Nephron progenitor cell (in vitro differentiated cells): ENCODE measurements at regions not wholly inside any gene's neighbourhood (a gene's known extent, or its start where the extent isn't known, plus 50 kb on each side); places are given as distances from the start of the nearest gene placed in this dataset.
"Not testable (repeated sequence)": the region's sequence is repeated elsewhere in the genome, so short reads cannot be mapped to it uniquely, and the experiment has no call there.

ENCODE experiments used
- DNase-seq: peaks from one replicate; pipeline ENCODE4 v3.0.0; 2021
- H3K27ac Mint-ChIP-seq: 2 replicates; pipeline ENCODE4 v1.8.0; 2021; ENCODE audit warnings: mild to moderate bottlenecking, moderate library complexity, mixed read lengths
- H3K27me3 Mint-ChIP-seq: 2 replicates; pipeline ENCODE4 v1.8.0; 2021; ENCODE audit warnings: mild to moderate bottlenecking, low read depth, mixed read lengths; ENCODE audit not compliant: poor library complexity
- H3K36me3 Mint-ChIP-seq: 2 replicates; pipeline ENCODE4 v1.8.0; 2021; ENCODE audit warnings: low read depth, mixed read lengths
- H3K4me1 Mint-ChIP-seq: 2 replicates; pipeline ENCODE4 v1.8.0; 2021; ENCODE audit warnings: mixed read lengths
- H3K4me3 Mint-ChIP-seq: 2 replicates; pipeline ENCODE4 v1.8.0; 2021; ENCODE audit warnings: mild to moderate bottlenecking, moderate library complexity, mixed read lengths
- H3K9me3 Mint-ChIP-seq: 2 replicates; pipeline ENCODE4 v1.8.0; 2021; ENCODE audit warnings: mild to moderate bottlenecking, moderate library complexity, mixed read lengths
- TF ChIP-seq, protein P1 (sequence below): fragments of 200-600 bp; sonication (generic); IDR thresholded peaks from 2 replicates; pipeline ENCODE4 v1.5.0; 2021; ENCODE audit warnings: antibody characterized with exemption

DNA sequence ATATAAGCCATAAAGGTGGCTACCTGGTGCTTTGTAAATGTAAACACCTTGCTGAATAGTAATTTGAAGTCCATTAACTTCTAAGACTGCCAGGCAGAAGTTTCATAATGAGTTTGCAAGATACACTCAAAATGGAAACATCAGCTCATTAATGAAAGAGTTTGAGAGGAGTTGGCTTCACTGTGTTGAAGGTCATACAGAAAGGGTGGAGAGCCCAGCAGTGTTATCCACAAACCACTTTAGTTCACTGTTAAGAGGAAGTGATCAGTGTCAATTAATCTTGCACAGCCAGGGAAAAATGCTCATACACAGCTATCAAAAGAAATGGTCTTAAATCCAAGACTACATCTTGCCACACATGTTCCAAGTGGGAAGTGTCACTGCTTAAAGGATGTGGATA, 689.4 kb downstream of the JRKL start:
- H3K4me1 Mint-ChIP-seq = no peaks in the 10 kb centered on the region
- DNase-seq = no peak
- peaks cover 6% of the 10 kb centered on the region for H3K9me3 Mint-ChIP-seq
- no peak overlapping the region for H3K27ac Mint-ChIP-seq
- no peak overlapping the region for H3K4me3 Mint-ChIP-seq
- TF ChIP-seq, protein P1, sequence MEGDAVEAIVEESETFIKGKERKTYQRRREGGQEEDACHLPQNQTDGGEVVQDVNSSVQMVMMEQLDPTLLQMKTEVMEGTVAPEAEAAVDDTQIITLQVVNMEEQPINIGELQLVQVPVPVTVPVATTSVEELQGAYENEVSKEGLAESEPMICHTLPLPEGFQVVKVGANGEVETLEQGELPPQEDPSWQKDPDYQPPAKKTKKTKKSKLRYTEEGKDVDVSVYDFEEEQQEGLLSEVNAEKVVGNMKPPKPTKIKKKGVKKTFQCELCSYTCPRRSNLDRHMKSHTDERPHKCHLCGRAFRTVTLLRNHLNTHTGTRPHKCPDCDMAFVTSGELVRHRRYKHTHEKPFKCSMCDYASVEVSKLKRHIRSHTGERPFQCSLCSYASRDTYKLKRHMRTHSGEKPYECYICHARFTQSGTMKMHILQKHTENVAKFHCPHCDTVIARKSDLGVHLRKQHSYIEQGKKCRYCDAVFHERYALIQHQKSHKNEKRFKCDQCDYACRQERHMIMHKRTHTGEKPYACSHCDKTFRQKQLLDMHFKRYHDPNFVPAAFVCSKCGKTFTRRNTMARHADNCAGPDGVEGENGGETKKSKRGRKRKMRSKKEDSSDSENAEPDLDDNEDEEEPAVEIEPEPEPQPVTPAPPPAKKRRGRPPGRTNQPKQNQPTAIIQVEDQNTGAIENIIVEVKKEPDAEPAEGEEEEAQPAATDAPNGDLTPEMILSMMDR = no peak
- no peaks in the 10 kb centered on the region for H3K27me3 Mint-ChIP-seq
- H3K36me3 Mint-ChIP-seq = no peaks in the 10 kb centered on the region

- Mint-ChIP-seq H3K27me3 (no peaks in the 10 kb centered on the region), H3K27ac (no peak overlapping the region), H3K36me3 (no peaks in the 10 kb centered on the region), H3K4me3 (no peak overlapping the region), H3K4me1 (no peaks in the 10 kb centered on the region), H3K9me3 (no peaks in the 10 kb centered on the region)
- TF ChIP-seq, protein P1 = no peak
- DNase-seq = no peak
Observed at GRCh38 chr11:97087419-97087818, 697.6 kb downstream of the JRKL start.

DNA sequence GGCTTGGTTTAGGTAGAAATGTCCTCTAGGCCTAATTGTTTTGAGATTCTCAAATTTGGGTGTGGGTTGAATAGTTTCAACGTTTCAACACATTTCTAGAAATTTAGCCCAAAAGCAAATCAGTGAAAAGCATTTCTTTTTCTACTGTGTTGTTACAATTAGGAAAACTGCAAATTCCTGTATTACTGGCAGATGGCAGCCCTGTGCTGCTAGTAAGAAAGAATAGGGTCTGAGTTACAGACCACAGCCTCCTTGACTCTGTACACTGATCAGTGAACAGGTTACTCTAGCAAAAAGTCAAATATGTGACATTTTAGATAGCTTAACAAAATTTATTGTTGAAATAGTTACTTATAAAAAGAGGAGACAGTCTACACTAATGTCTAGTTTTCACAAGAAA, 703.0 kb downstream of the JRKL start:
- DNase-seq = no peak
- Mint-ChIP-seq H3K27me3 (no peaks in the 10 kb centered on the region), H3K27ac (no peak overlapping the region), H3K4me3 (no peak overlapping the region), H3K9me3 (no peaks in the 10 kb centered on the region), H3K4me1 (peaks cover 6% of the 10 kb centered on the region), H3K36me3 (no peaks in the 10 kb centered on the region)
- TF ChIP-seq, protein P1 = no peak

DNA sequence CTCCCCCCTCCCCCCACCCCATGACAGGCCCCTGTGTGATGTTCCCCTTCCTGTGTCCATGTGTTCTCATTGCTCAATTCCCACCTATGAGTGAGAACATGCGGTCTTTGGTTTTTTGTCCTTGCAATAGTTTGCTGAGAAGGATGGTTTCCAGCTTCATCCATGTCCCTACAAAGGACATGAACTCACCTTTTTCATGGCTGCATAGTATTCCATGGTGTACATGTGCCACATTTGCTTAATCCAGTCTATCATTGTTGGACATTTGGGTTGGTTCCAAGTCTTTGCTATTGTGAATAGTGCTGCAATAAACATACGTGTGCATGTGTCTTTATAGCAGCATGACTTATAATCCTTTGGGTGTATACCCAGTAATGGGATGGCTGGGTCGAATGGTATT, 712.4 kb downstream of the JRKL start:
- not testable (repeated sequence) for H3K27me3 Mint-ChIP-seq, DNase-seq, H3K4me1 Mint-ChIP-seq, H3K27ac Mint-ChIP-seq, H3K4me3 Mint-ChIP-seq, H3K36me3 Mint-ChIP-seq
- H3K9me3 Mint-ChIP-seq = peaks cover 12% of the 10 kb centered on the region

DNA sequence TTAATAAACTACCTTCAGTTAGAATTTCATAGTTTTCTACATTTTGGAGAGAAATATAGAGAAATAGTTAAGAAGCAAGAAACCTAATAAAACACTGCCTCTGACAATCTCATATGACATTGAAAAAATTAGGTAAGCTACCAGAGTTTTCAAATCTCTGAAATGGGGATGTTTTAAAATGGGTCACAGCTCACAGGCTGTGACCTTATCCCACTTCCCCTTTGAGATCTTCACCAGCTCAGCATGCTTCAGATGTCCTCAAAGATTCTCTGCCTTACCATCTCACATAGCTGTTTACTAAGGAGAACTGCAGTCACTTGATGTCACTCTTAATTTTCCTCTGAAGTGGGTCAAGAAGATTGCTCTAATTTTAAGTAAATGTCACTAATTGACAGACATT, 717.8 kb downstream of the JRKL start:
- Mint-ChIP-seq H3K4me3 (no peak overlapping the region), H3K27me3 (peaks cover 5% of the 10 kb centered on the region), H3K36me3 (no peaks in the 10 kb centered on the region), H3K4me1 (no peaks in the 10 kb centered on the region), H3K27ac (no peak overlapping the region), H3K9me3 (peaks cover 7% of the 10 kb centered on the region)
- DNase-seq = no peak
- TF ChIP-seq, protein P1 = no peak

GRCh38 chr11:97109078-97109477, 719.3 kb downstream of the JRKL start:
- no peaks in the 10 kb centered on the region for H3K4me1 Mint-ChIP-seq
- H3K27me3 Mint-ChIP-seq = peaks cover 4% of the 10 kb centered on the region
- H3K36me3 Mint-ChIP-seq = no peaks in the 10 kb centered on the region

More at GRCh38 chr11:97109078-97109477, 719.3 kb downstream of the JRKL start:
- H3K27ac Mint-ChIP-seq = no peak overlapping the region
- no peak overlapping the region for H3K4me3 Mint-ChIP-seq
- TF ChIP-seq, protein P1 = no peak
- no peak for DNase-seq
- H3K9me3 Mint-ChIP-seq = no peaks in the 10 kb centered on the region
